OCI-M1 (cell line): ENCODE measurements at regions not wholly inside any gene's neighbourhood (a gene's known extent, or its start where the extent isn't known, plus 50 kb on each side); places are given as distances from the start of the nearest gene placed in this dataset.
"Not testable (repeated sequence)": the region's sequence is repeated elsewhere in the genome, so short reads cannot be mapped to it uniquely, and the experiment has no call there.

ENCODE experiments used
- DNase-seq: peaks from one replicate; lab custom pipeline; 2025; lab: John Stamatoyannopoulos, UW

DNA sequence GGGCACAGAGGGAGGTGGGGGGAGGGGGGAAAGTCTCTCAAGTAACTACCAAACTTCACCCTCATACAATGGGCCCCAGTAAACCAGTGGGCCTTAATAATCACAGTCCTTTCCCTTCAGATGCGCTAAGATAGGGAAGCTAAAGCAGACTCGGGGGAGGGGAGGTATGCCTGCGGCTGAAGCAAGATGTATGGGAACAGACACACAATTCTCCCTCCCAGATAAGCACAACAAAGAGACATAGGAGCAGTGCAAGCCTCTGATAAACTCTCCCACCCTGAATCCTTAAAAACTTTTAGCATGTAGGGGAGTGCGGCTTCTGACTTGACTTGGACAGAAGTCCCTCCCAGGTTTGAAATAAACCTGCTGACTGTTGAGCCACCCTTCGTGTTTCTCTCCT is 54.7 kb downstream of the PROP1 start:
- peak; percentile 86 for DNase-seq

- not testable (repeated sequence) for DNase-seq
These were observed 56.5 kb downstream of the PROP1 start for GRCh38 chr5:177939246-177940171.

DNA sequence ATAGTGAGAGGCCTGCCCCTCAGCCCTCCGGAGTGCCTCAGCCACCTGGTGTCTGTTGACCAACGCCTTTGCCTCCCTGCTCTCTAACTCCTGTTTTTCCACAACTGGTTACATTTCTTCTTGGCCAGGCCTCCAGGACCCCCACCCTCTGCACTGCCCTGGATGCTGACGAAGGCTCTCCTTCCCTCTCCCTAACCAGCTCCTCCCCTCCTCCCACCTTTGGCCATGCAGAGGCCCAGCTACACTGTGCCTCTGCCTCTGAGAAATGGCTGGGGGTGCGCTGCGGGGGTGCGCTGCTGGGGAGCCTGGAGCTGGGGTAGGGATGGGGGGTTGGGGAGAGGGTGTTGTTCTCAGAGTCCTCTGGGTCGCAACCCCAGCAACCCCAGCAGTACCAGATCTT is 57.3 kb downstream of the PROP1 start:
- not testable (repeated sequence) for DNase-seq

DNA sequence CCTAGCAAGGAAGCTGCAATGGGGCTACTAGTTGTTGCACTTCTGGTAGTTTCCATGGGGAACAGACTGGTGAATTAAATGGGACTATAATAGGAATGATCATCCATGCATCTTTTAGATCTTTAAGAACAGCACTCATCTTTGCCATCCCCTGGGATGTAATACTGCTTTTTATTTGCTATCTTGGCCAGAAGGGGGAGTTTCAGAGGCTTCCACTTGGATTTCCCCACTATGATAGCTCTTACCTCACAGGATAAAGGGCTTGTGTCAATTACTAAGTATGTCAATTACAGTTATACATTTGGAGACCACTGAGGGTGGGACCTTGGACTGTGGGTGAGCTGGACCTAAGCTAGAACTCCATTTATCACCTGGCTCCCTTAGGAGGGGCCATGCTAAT is 61.8 kb downstream of the PROP1 start:
- DNase-seq = peak; percentile 9

DNA sequence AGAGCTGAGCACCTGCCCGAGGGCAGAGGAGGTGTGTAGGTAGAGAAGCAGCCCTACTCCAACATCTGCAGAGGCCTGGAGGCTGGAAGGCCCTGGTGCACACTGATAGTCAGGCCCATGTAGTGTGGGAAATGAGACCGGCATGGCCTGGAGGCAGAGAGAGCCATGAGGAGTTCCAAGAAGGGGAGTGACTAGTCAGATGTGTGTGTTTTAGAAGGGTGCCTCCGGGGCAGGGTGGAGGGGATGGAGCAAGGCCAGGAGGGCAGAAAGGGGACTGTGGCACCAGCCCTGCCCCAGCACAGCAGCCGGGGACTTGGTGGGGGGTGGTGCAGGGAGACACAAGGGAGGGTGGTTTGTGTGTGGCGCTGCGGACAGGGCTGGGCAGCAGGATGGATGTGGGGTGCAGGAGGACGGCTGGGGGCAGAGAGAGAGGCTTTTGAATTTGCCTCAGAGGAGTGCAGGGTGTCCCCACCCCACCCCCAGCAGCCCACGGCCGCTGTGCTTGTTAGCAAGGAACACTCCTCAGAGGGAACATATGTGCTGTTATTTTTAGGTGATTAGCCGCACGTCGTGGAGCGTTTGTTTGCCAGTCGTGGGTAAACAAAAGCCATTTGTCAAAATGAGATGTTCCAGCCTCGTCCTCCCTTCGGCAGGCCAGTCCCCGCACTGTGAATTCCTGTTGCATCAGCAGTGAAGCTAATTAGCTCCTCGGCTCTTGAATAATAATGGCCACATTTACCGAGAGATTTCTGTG is 65.6 kb downstream of the PROP1 start:
- not testable (repeated sequence) for DNase-seq

- DNase-seq = not testable (repeated sequence)
These were observed 66.4 kb downstream of the PROP1 start for GRCh38 chr5:177929618-177930017.

- DNase-seq = not testable (repeated sequence)
These were observed 68.5 kb downstream of the PROP1 start for GRCh38 chr5:177927500-177927899.

DNA sequence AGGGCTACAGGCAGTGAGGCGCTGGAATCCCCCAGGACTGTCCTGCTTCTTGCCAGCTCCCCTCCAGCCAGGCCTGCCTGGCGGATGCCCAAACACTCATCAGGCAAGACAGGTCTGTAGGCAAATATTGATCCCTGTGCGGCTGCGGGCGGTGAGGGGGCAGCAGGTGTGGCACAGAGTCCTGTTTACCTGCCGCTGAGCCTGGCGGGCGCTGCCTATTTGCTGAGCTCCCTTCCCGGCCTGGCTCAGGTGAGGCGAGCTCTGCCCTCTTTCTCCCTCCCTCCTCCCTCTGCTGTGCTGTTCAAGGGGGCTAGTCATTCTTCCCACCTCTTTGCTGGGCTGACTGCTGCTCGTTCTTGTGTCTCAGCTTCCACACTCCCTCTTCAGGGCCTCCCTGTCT is 71.5 kb downstream of the PROP1 start:
- not testable (repeated sequence) for DNase-seq

DNA sequence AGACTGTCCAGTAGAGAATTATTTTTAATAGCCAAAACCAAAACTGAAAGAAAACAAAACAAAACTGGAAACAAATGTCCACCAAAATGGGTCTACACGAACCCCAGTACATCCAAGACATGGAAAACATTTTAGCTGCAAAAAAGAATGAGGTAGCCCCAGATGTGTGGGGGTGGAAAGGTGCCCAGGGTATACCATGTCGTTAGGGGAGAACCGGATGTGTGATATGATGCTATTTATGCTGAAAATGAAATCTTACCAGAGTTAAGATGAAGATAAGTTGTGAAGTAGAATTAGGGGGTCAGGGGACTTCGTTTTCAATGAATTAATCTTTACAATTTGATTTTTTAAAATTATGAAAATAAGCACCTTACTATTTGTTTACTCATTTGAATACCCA is 72.2 kb downstream of the PROP1 start:
- not testable (repeated sequence) for DNase-seq

GRCh38 chr5:177923189-177923588 is 72.9 kb downstream of the PROP1 start:
- not testable (repeated sequence) for DNase-seq

DNA sequence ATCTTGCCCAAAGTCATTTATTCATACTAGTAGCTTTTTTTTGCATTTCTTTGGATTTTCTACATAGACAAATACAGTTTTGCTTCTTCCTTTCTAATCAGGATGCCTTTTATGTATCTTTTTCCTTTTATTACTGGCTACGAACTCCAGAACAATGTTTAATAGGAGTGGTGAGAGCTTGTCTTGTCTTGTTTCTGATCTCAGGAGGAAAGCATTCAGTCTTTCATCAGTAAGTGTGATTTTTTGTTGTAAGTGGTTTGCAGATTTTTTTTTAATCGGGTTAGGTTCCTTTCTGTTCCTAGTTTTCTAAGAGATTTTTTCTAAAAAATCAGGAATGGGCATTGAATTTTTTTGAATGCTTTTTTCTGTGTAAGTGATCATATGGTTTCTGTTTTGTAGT is 86.8 kb downstream of the PROP1 start:
- DNase-seq = not testable (repeated sequence)

GRCh38 chr5:177902806-177903205 is 93.2 kb downstream of the PROP1 start:
- not testable (repeated sequence) for DNase-seq

DNA sequence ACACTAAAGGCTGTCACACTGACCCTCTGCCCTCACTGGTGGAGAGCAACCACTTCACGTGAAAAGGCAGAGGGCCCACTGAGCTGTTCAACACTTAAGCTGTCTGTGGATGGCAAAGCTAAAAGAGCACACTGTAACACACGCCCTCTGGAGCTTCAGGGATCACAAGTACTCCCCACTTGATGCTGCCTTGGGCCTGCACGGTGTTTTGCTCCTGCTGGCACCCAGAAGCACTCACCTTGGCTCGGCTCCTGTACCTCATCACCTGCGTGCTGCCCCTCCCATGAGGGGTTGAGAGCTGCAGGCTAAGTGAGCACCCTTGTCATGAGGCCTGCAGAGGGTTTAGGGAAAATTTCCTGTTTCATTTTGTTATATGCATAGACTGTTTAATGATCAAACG is 96.0 kb downstream of the PROP1 start:
- DNase-seq = not testable (repeated sequence)

- not testable (repeated sequence) for DNase-seq
These were observed 101.2 kb downstream of the PROP1 start for GRCh38 chr5:177894681-177895453.

DNA sequence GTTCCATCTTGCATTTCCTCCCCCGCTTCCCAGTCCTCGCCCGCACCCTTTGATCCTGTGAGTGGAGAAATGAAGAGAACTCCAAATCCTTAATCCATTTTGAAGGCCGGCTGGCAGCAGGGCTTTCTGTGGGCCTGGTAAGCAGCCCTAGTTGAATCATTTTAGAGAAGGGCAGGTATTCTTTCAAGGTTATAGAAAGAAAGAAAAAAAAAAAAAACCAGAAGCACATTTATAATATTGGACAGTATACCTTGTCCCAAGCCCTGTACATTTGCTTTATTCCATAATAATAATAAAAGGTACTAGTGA is 103.7 kb downstream of the PROP1 start:
- DNase-seq = not testable (repeated sequence)

DNA sequence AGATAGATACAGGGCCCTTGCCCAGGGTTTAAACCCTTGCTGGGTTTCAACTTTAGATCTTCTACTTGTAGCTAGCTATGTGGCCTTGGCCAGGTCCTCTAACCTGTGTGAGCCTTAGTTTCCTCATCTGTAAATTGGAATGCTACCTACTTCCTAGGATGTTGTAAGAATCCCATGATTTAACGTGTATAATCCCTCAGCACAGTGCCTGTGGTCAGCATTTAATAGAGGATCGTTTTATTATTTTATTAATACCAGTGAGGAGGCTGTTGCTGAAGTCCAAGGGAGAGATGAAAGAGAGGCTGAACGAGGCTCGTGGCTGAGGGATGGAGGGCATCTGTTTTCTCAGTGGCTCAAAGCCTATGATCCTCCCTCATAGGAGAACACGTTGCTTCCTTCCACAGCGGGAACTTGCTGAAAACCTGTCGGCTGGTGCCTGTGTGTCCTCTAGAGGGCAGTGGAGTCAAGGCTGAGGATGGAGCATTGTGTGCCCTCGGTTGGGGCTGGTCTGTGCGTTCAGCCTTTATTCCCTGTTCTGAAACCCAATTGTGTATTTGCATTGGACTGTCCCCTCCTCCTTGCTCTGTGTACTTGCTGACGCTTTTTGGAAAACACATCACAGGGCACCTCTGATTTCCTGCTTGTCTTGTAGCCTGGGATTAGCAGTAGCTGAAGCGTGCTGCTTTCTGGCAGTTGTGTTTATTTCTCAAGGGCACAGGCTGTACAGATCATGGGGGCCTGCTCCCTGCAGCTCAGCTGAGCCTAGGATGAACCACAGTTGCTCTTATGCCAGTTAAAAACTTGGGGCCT is 104.3 kb downstream of the PROP1 start:
- DNase-seq = not testable (repeated sequence)

GRCh38 chr5:177883295-177883694 is 100.6 kb upstream of the FAM153A start:
- not testable (repeated sequence) for DNase-seq

DNA sequence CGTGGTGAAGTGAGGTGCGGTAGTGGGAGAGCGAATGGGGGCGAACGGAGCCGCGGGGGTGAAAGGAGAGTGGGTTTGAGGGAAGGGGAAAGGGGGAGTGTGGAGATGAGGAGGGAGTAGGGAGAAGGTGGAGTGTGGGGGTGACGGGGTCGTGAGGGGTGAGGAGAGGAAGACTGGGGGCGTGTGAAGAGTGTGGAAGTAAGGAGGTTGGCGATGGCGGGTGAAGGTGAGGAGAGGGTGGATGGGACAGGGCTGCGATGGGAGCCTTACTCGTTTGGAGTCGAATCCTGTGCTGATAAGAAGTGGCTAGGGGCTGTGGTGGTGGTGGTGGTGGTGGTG is 93.2 kb upstream of the FAM153A start:
- not testable (repeated sequence) for DNase-seq

DNA sequence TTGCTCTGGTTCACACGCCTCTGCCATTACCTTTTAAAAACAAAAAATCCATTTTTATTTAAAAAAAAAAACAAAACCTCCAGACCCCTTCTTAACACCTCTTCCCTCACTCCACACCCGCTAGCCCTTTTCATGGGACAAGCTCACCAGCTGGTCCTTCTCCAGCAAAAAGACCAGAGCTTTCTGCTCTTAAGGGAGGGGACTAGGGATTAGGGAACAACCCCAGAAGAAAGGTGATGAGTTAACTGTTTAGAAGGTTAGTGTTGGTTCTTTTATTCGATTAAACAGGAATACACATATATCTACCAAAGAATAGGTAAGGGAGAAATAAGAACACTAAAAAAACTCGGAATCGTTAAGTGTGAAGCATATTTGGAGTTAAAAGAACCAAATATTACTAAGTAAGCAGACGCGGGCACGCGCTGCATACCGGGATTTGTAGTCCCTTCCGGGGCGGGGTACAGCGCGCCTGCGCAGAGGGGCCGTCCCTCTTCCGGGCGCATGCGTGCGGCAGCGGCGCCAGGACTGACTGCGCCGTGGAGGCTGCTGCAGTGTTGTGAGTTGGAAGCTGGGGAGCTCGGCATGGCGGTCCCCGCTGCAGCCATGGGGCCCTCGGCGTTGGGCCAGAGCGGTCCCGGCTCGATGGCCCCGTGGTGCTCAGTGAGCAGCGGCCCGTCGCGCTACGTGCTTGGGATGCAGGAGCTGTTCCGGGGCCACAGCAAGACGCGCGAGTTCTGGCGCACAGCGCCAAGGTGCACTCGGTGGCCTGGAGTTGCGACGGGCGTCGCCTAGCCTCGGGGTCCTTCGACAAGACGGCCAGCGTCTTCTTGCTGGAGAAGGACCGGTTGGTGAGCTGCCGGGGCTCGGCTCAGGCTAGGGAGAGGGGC is 92.6 kb upstream of the FAM153A start:
- DNase-seq = not testable (repeated sequence)

- not testable (repeated sequence) for DNase-seq
These were observed 81.2 kb upstream of the FAM153A start for GRCh38 chr5:177863822-177864446.
